ENCODE measurements at regions not wholly inside any gene's neighbourhood (a gene's known extent, or its start where the extent isn't known, plus 50 kb on each side); places are given as distances from the start of the nearest gene placed in this dataset.

GRCh38 chr7:68421712-68422111 is 1176.6 kb upstream of the AUTS2 start:
- Histone ChIP-seq H3K4me3 (ENCODE audit: low read length) (no peak overlapping the region), H3K27ac (ENCODE audit: low read length) (no peak overlapping the region), H3K27me3 (ENCODE audit: low read depth, low read length) (no peaks in the 10 kb centered on the region), H2AFZ (ENCODE audit: low read depth, low read length) (no peak overlapping the region), H3K36me3 (replicated peaks; ENCODE audit: low read depth, low read length) (no peaks in the 10 kb centered on the region), H3K9me3 (ENCODE audit: insufficient read depth, low read length) (no peaks in the 10 kb centered on the region), H3K79me2 (ENCODE audit: low read length) (no peaks in the 10 kb centered on the region), H4K20me1 (ENCODE audit: insufficient read depth, low read length) (no peaks in the 10 kb centered on the region), H3K9ac (ENCODE audit: low read length) (no peak overlapping the region), H3K4me1 (ENCODE audit: low read length) (no peaks in the 10 kb centered on the region), H3K4me2 (ENCODE audit: low read length) (no peak overlapping the region)
- TF ChIP-seq EZH2phosphoT487 (IDR thresholded peaks at IDR 0.05; ENCODE audit: low read depth), result no peak
- no peak for TF ChIP-seq CTCF (IDR thresholded peaks at IDR 0.05; ENCODE audit: low read depth, low read length)

GRCh38 chr7:68422281-68422680 is 1176.0 kb upstream of the AUTS2 start:
- H3K27ac ChIP-seq (ENCODE audit: low read length), result no peak overlapping the region
- no peaks in the 10 kb centered on the region for H3K79me2 ChIP-seq (ENCODE audit: low read length)
- H3K4me3 ChIP-seq (ENCODE audit: low read length), result no peak overlapping the region
- no peak overlapping the region for H2AFZ ChIP-seq (ENCODE audit: low read depth, low read length)
- no peaks in the 10 kb centered on the region for H3K36me3 ChIP-seq (replicated peaks; ENCODE audit: low read depth, low read length)
- TF ChIP-seq CTCF (IDR thresholded peaks at IDR 0.05; ENCODE audit: low read depth, low read length) (no peak), EZH2phosphoT487 (IDR thresholded peaks at IDR 0.05; ENCODE audit: low read depth) (no peak)
- no peaks in the 10 kb centered on the region for H3K27me3 ChIP-seq (ENCODE audit: low read depth, low read length)
- H4K20me1 ChIP-seq (ENCODE audit: insufficient read depth, low read length), result no peaks in the 10 kb centered on the region
- no peak overlapping the region for H3K9ac ChIP-seq (ENCODE audit: low read length)
- H3K9me3 ChIP-seq (ENCODE audit: insufficient read depth, low read length), result no peaks in the 10 kb centered on the region
- H3K4me1 ChIP-seq (ENCODE audit: low read length), result no peaks in the 10 kb centered on the region
- no peak overlapping the region for H3K4me2 ChIP-seq (ENCODE audit: low read length)

- no peaks in the 10 kb centered on the region for H3K27me3 ChIP-seq (ENCODE audit: low read depth, low read length)
- H3K27ac ChIP-seq (ENCODE audit: low read length), result no peak overlapping the region
- no peak for TF ChIP-seq EZH2phosphoT487 (IDR thresholded peaks at IDR 0.05; ENCODE audit: low read depth)
- TF ChIP-seq CTCF (IDR thresholded peaks at IDR 0.05; ENCODE audit: low read depth, low read length), result no peak
- no peaks in the 10 kb centered on the region for H4K20me1 ChIP-seq (ENCODE audit: insufficient read depth, low read length)
- no peak overlapping the region for H2AFZ ChIP-seq (ENCODE audit: low read depth, low read length)
- no peaks in the 10 kb centered on the region for H3K79me2 ChIP-seq (ENCODE audit: low read length)
- H3K9me3 ChIP-seq (ENCODE audit: insufficient read depth, low read length), result no peaks in the 10 kb centered on the region
- H3K9ac ChIP-seq (ENCODE audit: low read length), result no peak overlapping the region
- H3K4me3 ChIP-seq (ENCODE audit: low read length), result no peak overlapping the region
- no peaks in the 10 kb centered on the region for H3K4me1 ChIP-seq (ENCODE audit: low read length)
- H3K4me2 ChIP-seq (ENCODE audit: low read length), result no peak overlapping the region
- H3K36me3 ChIP-seq (replicated peaks; ENCODE audit: low read depth, low read length), result no peaks in the 10 kb centered on the region
Observed at GRCh38 chr7:68423356-68423755, 1174.9 kb upstream of the AUTS2 start.

- no peak overlapping the region for H3K9ac ChIP-seq (ENCODE audit: low read length)
- H2AFZ ChIP-seq (ENCODE audit: low read depth, low read length), result no peak overlapping the region
- no peaks in the 10 kb centered on the region for H3K36me3 ChIP-seq (replicated peaks; ENCODE audit: low read depth, low read length)
- H4K20me1 ChIP-seq (ENCODE audit: insufficient read depth, low read length), result no peaks in the 10 kb centered on the region
- no peaks in the 10 kb centered on the region for H3K4me1 ChIP-seq (ENCODE audit: low read length)
- no peaks in the 10 kb centered on the region for H3K79me2 ChIP-seq (ENCODE audit: low read length)
- H3K4me2 ChIP-seq (ENCODE audit: low read length), result no peak overlapping the region
- H3K4me3 ChIP-seq (ENCODE audit: low read length), result no peak overlapping the region
- TF ChIP-seq EZH2phosphoT487 (IDR thresholded peaks at IDR 0.05; ENCODE audit: low read depth), result no peak
- TF ChIP-seq CTCF (IDR thresholded peaks at IDR 0.05; ENCODE audit: low read depth, low read length), result no peak
- H3K27me3 ChIP-seq (ENCODE audit: low read depth, low read length), result no peaks in the 10 kb centered on the region
- no peaks in the 10 kb centered on the region for H3K9me3 ChIP-seq (ENCODE audit: insufficient read depth, low read length)
- no peak overlapping the region for H3K27ac ChIP-seq (ENCODE audit: low read length)
Observed at GRCh38 chr7:68424658-68425297, 1173.5 kb upstream of the AUTS2 start.

All from OCI-LY3 (cell line).